HEK293 (cell line): ENCODE measurements at regions not wholly inside any gene's neighbourhood (a gene's known extent, or its start where the extent isn't known, plus 50 kb on each side); places are given as distances from the start of the nearest gene placed in this dataset.

Experiments used
- CTCF ChIA-PET: fragments of 350-600 bp; formaldehyde crosslinking; extraction: SDS; loops from one replicate; lab custom pipeline; 2021; ENCODE audit warnings: antibody characterized with exemption; lab: Yijun Ruan, JAX
- POLR2A ChIA-PET: fragments of 300-600 bp; formaldehyde crosslinking; extraction: SDS; loops from one replicate; lab custom pipeline; 2020; ENCODE audit warnings: antibody characterized with exemption, inconsistent platforms; lab: Yijun Ruan, JAX
- H3K27ac ChIP-seq: fragments of 200-500 bp; sonication (Bioruptor generic); 2 replicates; pipeline ENCODE4 v1.5.1; 2014; ENCODE audit warnings: low read depth, low read length, control low read depth, inconsistent platforms; ENCODE audit errors: extremely low read depth
- H3K36me3 ChIP-seq, 2 experiments: fragments of 200-500 bp in 1 of 2; sonication (Bioruptor generic) in 1 of 2; 1 replicate in 1 of 2; 2 replicates in 1 of 2; pipeline ENCODE4 v1.5.1; 2014 to 2017; ENCODE audit warnings: inconsistent platforms in 2 of 2, low read length in 2 of 2; ENCODE audit not compliant: control insufficient read depth in 2 of 2, insufficient read depth in 1 of 2
- H3K4me1 ChIP-seq: fragments of 200-500 bp; sonication (Bioruptor generic); 2 replicates; pipeline ENCODE4 v1.5.1; 2014; ENCODE audit warnings: mild to moderate bottlenecking, low read length, inconsistent platforms; ENCODE audit not compliant: control insufficient read depth, insufficient read depth
- H3K4me3 ChIP-seq: 2 replicates; pipeline ENCODE4 v1.5.1; 2011; ENCODE audit warnings: low read depth, mild to moderate bottlenecking, control low read depth, low read length, moderate library complexity
- H3K9me3 ChIP-seq: fragments of 200-500 bp; sonication (Bioruptor generic); 2 replicates; pipeline ENCODE4 v1.5.1; 2014; ENCODE audit warnings: low read depth, low read length, inconsistent platforms; ENCODE audit not compliant: control insufficient read depth, insufficient read depth
- GFI1B ChIP-seq: fragments of 450-650 bp; formaldehyde crosslinking; IDR thresholded peaks from 2 replicates; pipeline ENCODE4 v1.5.1; 2016; ENCODE audit warnings: missing biosample characterization, missing genetic modification characterization
- ZNF140 ChIP-seq: fragments of 450-650 bp; formaldehyde crosslinking; IDR thresholded peaks from 2 replicates; pipeline ENCODE4 v1.5.1; 2016; ENCODE audit warnings: missing biosample characterization, missing genetic modification characterization
- ZNF404 ChIP-seq: fragments of 450-650 bp; formaldehyde crosslinking; IDR thresholded peaks from 2 replicates; pipeline ENCODE4 v1.5.1; 2017; ENCODE audit warnings: missing biosample characterization, missing genetic modification characterization
- ZNF561 ChIP-seq: fragments of 450-650 bp; IDR thresholded peaks from 2 replicates; pipeline ENCODE4 v1.5.1; 2018; ENCODE audit warnings: missing biosample characterization, missing genetic modification characterization, borderline replicate concordance
- ZXDB ChIP-seq: fragments of 450-650 bp; formaldehyde crosslinking; IDR thresholded peaks from 2 replicates; pipeline ENCODE4 v1.5.1; 2016; ENCODE audit warnings: missing biosample characterization, missing genetic modification characterization
- TF ChIP-seq, protein P1 (sequence below): fragments of 450-650 bp; formaldehyde crosslinking; IDR thresholded peaks from 2 replicates; pipeline ENCODE4 v1.5.1; 2016; ENCODE audit warnings: missing biosample characterization, missing genetic modification characterization
- TF ChIP-seq, protein P2 (sequence below): fragments of 450-650 bp; formaldehyde crosslinking; IDR thresholded peaks from 2 replicates; pipeline ENCODE4 v1.5.1; 2016; ENCODE audit warnings: missing biosample characterization, missing genetic modification characterization
- TF ChIP-seq, protein P3 (sequence below): fragments of 450-650 bp; formaldehyde crosslinking; IDR thresholded peaks from 2 replicates; pipeline ENCODE4 v1.5.1; 2016; ENCODE audit warnings: missing biosample characterization, missing genetic modification characterization
- TF ChIP-seq, protein P4 (sequence below): fragments of 450-650 bp; formaldehyde crosslinking; IDR thresholded peaks from 2 replicates; pipeline ENCODE4 v1.5.1; 2016; ENCODE audit warnings: missing biosample characterization, missing genetic modification characterization
- TF ChIP-seq, protein P5 (sequence below): fragments of 450-650 bp; formaldehyde crosslinking; IDR thresholded peaks from 2 replicates; pipeline ENCODE4 v1.5.1; 2016; ENCODE audit warnings: missing biosample characterization, missing genetic modification characterization
- TF ChIP-seq, protein P6 (sequence below): fragments of 450-650 bp; formaldehyde crosslinking; IDR thresholded peaks from 2 replicates; pipeline ENCODE4 v1.5.1; 2017; ENCODE audit warnings: missing biosample characterization, missing genetic modification characterization

DNA sequence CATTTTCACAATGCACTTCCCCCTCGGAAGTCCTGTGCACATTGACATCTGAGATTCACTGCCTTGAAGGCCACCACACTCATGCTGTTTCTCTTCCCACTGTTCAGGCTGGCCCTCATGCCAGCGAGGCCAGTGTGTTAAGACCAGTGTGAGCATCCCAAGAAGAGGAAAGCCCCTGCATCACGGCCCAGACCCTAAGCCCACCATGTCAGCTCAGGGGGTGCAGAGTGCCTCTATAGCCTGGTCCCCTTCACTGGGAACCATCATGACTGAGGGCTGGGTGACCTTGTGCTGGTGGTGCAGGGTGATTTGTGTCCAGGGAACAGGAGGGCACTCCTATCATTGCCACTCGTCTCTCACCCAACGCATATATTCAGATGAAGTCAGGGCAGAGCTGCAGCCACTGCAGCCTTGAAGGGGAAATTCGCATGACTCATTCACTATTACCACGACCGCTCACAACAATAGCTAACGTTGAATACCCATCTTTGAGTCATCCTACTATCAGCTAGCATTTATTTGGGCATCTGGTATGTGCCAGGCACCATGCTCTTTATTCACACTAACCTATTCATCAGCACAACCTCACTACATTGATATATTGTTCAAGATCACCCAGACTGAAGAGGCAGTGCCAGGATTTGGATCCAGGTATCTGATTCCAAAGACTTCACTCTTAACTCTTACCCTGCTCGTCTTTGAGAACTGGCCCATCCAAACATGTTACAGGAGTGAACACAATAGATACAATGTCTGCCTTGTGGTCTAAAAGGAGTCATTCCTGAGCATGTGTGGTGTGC, 58.8 kb upstream of the SLC6A11 start (continued):
- TF ChIP-seq ZNF404 (no peak), GFI1B (tag by site-specific recombination) (no peak)
- TF ChIP-seq, protein P1, sequence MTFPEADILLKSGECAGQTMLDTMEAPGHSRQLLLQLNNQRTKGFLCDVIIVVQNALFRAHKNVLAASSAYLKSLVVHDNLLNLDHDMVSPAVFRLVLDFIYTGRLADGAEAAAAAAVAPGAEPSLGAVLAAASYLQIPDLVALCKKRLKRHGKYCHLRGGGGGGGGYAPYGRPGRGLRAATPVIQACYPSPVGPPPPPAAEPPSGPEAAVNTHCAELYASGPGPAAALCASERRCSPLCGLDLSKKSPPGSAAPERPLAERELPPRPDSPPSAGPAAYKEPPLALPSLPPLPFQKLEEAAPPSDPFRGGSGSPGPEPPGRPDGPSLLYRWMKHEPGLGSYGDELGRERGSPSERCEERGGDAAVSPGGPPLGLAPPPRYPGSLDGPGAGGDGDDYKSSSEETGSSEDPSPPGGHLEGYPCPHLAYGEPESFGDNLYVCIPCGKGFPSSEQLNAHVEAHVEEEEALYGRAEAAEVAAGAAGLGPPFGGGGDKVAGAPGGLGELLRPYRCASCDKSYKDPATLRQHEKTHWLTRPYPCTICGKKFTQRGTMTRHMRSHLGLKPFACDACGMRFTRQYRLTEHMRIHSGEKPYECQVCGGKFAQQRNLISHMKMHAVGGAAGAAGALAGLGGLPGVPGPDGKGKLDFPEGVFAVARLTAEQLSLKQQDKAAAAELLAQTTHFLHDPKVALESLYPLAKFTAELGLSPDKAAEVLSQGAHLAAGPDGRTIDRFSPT, result no peak
- TF ChIP-seq, protein P2, sequence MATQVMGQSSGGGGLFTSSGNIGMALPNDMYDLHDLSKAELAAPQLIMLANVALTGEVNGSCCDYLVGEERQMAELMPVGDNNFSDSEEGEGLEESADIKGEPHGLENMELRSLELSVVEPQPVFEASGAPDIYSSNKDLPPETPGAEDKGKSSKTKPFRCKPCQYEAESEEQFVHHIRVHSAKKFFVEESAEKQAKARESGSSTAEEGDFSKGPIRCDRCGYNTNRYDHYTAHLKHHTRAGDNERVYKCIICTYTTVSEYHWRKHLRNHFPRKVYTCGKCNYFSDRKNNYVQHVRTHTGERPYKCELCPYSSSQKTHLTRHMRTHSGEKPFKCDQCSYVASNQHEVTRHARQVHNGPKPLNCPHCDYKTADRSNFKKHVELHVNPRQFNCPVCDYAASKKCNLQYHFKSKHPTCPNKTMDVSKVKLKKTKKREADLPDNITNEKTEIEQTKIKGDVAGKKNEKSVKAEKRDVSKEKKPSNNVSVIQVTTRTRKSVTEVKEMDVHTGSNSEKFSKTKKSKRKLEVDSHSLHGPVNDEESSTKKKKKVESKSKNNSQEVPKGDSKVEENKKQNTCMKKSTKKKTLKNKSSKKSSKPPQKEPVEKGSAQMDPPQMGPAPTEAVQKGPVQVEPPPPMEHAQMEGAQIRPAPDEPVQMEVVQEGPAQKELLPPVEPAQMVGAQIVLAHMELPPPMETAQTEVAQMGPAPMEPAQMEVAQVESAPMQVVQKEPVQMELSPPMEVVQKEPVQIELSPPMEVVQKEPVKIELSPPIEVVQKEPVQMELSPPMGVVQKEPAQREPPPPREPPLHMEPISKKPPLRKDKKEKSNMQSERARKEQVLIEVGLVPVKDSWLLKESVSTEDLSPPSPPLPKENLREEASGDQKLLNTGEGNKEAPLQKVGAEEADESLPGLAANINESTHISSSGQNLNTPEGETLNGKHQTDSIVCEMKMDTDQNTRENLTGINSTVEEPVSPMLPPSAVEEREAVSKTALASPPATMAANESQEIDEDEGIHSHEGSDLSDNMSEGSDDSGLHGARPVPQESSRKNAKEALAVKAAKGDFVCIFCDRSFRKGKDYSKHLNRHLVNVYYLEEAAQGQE (tag by site-specific recombination), result no peak
- TF ChIP-seq, protein P3, sequence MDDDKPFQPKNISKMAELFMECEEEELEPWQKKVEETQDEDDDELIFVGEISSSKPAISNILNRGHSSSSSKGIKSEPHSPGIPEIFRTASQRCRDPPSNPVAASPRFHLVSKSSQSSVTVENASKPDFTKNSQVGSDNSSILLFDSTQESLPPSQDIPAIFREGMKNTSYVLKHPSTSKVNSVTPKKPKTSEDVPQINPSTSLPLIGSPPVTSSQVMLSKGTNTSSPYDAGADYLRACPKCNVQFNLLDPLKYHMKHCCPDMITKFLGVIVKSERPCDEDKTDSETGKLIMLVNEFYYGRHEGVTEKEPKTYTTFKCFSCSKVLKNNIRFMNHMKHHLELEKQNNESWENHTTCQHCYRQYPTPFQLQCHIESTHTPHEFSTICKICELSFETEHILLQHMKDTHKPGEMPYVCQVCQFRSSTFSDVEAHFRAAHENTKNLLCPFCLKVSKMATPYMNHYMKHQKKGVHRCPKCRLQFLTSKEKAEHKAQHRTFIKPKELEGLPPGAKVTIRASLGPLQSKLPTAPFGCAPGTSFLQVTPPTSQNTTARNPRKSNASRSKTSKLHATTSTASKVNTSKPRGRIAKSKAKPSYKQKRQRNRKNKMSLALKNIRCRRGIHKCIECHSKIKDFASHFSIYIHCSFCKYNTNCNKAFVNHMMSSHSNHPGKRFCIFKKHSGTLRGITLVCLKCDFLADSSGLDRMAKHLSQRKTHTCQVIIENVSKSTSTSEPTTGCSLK, result no peak
- TF ChIP-seq, protein P4, sequence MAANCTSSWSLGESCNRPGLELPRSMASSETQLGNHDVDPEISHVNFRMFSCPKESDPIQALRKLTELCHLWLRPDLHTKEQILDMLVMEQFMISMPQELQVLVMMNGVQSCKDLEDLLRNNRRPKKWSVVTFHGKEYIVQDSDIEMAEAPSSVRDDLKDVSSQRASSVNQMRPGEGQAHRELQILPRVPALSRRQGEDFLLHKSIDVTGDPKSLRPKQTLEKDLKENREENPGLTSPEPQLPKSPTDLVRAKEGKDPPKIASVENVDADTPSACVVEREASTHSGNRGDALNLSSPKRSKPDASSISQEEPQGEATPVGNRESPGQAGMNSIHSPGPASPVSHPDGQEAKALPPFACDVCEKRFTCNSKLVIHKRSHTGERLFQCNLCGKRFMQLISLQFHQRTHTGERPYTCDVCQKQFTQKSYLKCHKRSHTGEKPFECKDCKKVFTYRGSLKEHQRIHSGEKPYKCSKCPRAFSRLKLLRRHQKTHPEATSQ (tag by site-specific recombination), result no peak

DNA sequence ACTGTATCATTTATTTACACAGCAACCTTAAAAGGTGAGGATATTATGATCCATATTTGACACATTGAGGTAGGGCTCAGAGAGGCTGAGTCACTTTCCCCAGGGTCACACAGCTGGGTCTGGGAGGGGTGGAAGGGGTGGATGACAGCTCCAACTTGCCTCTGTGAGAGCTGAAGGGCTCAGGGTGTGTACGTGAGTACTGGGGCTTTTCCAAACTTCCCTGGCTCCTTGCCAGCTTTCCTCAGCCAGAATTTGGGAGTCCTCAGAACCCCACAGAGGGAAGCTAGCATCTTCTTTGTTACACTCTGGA, 58.3 kb upstream of the SLC6A11 start:
- Histone ChIP-seq H3K27ac (no peak overlapping the region), H3K36me3 (no peaks in the 10 kb centered on the region), H3K9me3 (no peaks in the 10 kb centered on the region), H3K4me3 (no peak overlapping the region), H3K4me1 (no peaks in the 10 kb centered on the region)
- ChIA-PET POLR2A (no interaction called here), CTCF (interaction anchor here (0.6 to 6.6 kb wide), 21 partner anchors 10 to 707 kb away, joined by 3 to 65 read pairs (median 6); no protein-coding TSS in a partner anchor)
- no peak for TF ChIP-seq ZNF140 (tag by site-specific recombination)
- TF ChIP-seq, protein P5, sequence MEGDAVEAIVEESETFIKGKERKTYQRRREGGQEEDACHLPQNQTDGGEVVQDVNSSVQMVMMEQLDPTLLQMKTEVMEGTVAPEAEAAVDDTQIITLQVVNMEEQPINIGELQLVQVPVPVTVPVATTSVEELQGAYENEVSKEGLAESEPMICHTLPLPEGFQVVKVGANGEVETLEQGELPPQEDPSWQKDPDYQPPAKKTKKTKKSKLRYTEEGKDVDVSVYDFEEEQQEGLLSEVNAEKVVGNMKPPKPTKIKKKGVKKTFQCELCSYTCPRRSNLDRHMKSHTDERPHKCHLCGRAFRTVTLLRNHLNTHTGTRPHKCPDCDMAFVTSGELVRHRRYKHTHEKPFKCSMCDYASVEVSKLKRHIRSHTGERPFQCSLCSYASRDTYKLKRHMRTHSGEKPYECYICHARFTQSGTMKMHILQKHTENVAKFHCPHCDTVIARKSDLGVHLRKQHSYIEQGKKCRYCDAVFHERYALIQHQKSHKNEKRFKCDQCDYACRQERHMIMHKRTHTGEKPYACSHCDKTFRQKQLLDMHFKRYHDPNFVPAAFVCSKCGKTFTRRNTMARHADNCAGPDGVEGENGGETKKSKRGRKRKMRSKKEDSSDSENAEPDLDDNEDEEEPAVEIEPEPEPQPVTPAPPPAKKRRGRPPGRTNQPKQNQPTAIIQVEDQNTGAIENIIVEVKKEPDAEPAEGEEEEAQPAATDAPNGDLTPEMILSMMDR (tag by site-specific recombination), result no peak
- TF ChIP-seq, protein P6, sequence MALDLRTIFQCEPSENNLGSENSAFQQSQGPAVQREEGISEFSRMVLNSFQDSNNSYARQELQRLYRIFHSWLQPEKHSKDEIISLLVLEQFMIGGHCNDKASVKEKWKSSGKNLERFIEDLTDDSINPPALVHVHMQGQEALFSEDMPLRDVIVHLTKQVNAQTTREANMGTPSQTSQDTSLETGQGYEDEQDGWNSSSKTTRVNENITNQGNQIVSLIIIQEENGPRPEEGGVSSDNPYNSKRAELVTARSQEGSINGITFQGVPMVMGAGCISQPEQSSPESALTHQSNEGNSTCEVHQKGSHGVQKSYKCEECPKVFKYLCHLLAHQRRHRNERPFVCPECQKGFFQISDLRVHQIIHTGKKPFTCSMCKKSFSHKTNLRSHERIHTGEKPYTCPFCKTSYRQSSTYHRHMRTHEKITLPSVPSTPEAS (tag by site-specific recombination), result no peak
- TF ChIP-seq ZNF561 (tag by site-specific recombination), result no peak
- TF ChIP-seq ZXDB, result no peak
